HG03378 (cell line): ENCODE measurements at regions not wholly inside any gene's neighbourhood (a gene's known extent, or its start where the extent isn't known, plus 50 kb on each side); places are given as distances from the start of the nearest gene placed in this dataset.

Experiments
- ATAC-seq: cut with Tn5 transposase; IDR thresholded peaks from one replicate; pipeline ENCODE4 v1.9.1; 2021; ENCODE audit warnings: mild to moderate bottlenecking, moderate library complexity; ENCODE audit not compliant: unreplicated experiment

DNA sequence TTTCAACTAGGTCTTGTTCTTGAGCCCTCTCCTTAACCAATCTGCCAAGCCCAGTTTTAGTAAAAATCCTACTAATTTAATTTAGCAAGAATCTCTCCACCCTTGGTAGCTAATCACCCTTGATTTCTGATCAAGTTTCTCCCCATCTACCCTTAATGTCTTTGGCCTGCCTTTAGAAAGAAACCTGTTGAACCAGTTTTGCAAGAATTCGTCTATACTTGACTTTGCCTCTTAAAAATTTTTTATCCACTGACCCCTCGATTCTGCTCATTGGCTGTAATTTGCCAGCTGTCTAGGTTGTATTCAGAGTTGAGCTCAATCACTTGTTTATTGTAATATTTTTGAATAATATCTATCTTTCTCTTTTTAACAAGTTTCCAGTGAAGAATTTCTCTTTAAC, 1138.5 kb downstream of the CDH11 start:
- no peak for ATAC-seq

DNA sequence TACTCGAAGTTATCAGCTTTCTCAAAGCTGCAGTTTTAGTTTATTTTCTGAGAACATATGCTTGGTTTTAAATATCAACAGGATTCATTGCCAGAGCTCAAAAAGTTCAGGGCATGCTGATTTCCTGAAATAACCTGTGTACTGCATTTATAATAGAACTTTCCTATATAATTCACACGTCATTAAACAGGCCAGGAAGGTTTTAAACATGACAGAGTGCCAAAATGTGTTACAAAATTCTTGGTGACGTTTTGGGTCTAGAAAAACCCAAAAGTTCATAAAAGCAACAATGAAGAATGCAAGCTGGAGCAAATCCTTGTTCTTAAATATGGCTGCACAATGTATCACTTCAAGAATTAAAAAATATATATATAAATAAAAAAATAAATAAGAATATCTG, 1139.1 kb downstream of the CDH11 start:
- no peak for ATAC-seq

DNA sequence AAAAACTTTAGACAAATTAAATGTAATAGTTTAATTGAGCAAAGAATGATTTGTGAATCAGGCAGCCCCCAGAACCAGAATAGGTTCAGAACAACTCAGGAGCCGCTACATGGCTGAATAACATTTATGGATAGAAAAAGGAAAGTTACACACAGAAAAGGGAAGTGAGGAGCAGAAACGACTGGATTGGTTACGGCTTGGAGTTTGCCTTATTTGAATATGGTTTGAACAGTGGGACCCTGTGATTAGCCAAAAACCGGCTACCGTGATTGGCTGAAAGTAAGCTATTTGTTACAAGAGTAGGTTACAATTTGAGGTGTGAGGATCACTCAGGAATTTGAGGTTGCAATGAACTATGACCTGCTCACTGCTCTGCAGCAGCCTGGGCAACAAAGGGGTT, 1139.8 kb downstream of the CDH11 start:
- no peak for ATAC-seq

DNA sequence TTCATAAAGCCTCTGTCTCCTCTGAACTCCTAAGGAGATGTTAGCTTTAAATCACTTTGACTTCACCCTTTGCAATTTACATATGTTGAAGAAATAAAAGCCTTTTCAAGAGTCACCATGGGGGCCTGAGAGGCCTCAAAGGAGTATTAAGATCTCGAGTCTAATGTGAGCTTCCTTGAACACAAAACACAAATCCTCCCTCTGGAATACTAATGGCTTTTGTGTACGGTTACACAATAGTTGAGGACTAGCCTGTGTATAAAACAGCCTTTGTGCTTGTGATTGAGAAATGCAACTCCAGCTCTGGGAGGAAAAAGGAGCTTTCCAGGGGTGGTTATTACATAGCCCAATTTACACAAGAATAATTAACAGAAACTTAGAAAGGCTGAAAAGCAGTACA, 1140.2 kb downstream of the CDH11 start:
- no peak for ATAC-seq

DNA sequence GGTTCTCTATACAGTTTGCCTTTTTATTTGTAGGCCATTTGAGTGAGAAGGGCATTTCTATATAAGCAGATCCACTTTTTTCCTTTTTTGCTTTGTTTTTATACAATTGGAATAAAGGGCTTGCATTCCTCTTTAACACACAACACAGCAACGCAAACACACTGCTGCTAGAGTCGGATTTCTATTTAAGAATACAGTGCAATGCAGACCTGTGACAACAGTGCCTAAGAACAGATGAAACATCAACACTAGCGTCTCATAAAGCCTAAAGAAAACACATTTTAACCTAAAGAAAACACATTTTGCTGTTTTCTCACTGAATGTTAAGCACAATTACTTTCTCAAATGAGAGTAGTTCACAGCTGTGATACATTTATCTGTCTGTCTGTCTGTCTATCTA, 1141.1 kb downstream of the CDH11 start:
- no peak for ATAC-seq

DNA sequence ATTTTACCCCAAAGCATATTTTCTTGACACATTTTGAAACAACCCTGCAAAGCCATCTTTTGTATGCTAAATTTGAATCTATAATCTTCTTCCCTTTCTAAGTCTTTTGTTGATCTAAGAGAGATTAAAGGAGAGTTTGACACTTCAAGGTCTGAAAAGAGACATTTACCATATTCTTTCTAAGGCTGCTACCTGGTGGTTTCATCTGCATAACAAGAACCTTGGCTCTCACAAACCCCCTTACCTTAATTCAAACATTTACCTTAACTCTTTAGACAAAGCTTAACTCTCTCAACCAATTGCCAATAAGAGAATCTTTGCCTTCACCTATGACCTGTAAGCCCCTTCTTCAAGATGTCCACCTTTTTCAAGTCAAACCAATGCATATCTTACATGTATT, 1143.6 kb downstream of the CDH11 start:
- no peak for ATAC-seq

DNA sequence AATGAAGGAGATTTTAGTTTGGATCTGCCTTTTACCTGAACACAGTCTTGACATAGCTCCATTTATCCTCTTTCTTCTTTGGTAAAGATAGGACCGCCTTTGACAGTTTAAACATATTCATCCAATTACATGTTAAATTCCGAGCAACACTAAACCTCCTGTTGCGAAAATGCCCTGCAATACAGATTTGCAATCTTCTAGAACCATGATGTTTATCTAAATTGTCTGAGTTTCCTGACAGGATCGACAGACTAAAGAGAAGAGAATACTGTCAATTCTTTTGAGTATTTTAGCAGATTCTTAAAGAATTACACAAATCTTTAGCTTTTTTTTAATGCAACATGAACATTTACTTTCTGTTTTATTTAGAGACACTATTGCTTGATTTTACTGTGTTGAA, 1145.5 kb downstream of the CDH11 start:
- ATAC-seq: no peak

DNA sequence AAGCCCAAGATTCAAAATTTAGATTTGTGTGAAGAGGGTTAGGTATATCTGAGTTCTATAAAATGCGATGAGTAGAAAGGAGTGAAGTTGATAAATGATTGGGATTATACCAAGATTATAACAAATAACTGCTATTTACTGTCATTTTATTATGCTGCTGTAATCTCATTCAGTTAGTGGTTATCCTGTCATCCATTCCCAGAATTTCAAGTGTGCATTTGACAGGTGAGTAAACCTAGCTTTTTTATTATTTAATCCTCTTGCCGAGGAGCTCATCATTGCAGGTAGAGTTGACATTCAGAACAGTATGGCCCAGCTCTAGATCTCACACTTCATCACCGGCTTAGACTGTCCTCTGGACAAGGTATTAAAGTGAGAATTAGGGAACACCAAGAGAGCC, 1146.2 kb downstream of the CDH11 start:
- ATAC-seq: no peak

DNA sequence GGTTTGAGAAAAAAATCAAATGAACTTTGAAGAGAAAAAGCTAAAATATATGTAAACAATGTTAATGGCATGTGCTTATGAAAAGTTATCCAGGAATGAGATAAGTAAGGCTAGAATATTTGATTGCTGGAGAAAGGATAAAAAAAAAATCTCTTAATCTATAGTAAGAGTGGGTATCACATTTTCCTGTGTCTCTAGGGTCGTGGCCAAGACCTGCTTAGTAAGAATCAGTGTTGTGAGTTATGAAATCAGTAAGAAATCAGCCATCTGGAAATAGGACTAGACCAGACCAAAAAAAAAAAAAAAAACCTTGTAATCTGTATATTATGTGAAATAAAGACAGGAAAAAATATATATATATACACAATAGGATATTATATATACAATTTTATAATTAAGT, 1153.9 kb downstream of the CDH11 start:
- ATAC-seq: no peak

DNA sequence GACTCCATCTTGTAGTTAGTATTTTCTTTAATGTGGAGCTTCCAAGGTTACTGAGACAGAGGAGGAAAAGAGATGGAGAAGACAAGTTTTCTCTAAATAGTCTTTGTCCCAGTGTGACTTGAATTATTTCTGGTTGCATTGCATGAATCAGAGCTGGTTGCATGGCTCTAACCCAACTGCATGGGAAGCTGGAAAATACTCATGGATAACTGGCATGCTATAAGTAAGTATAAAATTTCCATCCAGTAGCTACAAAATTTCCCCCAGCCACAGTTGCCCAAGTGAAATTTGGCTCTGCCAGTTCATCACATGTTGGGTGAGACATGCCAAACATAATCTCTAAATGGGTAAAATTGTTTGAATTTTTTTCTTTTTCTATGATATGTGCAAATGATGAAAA, 1161.5 kb downstream of the CDH11 start:
- no peak for ATAC-seq

DNA sequence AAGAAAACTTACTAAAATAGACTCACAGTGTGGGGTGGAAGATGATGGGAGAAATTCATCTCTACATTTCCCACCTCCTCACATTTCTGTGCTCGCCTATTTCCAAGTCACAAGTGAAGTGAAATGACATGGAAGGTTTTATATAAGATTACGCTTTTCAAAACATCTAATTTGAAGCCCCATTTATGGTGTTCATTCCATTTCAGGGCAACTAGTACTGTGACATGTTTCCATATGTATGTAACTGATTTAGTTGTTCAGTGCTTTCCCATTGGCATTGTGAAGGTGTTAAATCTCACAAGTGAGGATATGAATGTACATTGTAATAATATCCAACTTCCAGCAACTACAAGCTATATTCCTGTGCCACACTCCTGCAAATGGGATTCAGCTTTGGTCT, 1174.8 kb downstream of the CDH11 start:
- no peak for ATAC-seq

DNA sequence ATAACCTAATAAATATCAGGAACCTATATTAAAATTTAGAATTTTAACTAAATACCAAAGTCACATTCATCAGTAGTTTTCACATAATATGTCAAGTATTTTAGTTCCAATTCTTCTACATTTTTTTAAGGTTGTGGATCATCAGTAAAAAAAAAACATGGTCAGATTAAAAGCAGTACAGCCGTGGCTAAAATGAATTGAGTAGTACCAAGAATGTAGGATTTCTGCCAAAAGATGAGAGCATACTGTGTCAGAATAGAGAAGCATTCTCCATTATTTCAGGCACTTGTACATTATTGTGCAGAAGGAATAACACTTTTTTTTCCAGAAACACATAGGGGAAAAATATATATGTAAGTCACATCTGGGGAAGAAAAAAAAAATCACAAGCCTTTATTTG, 1176.1 kb downstream of the CDH11 start:
- no peak for ATAC-seq

DNA sequence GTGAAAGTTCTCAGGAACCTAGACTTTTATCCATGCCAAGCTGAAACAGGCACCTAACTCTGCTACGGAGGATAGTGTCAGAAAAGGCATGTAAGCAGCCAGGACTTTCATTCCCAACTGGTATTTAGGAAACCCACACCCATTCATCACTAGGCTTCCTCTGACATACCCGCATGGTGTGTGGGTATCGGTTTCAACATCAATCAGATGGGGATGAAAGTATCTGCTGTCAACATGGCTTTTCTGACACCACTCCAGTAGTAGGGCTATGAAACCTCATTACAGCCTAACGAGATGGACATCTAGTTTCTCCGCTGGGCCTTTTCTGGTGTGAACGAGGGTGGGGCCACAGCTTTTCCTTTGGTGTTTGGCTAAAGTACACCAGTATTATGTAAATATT, 1178.3 kb downstream of the CDH11 start:
- no peak for ATAC-seq

DNA sequence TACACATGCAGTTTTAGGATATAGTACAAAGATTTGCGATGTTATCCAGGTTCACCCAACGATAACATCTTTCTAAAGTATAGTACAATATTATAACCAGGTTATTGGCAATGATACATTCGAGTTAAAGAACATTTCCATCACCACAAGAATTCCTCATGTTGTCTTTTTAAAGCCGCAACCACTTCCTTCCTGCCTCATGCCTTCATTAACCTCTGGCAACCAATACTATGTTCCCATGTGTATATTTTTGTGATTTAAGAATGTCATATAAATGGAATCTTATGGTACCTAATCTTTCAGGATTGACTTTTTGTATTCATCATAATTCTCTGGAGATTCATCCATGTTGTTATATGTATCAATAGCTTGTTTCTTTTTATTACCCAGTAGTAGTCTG, 1183.2 kb downstream of the CDH11 start:
- no peak for ATAC-seq

DNA sequence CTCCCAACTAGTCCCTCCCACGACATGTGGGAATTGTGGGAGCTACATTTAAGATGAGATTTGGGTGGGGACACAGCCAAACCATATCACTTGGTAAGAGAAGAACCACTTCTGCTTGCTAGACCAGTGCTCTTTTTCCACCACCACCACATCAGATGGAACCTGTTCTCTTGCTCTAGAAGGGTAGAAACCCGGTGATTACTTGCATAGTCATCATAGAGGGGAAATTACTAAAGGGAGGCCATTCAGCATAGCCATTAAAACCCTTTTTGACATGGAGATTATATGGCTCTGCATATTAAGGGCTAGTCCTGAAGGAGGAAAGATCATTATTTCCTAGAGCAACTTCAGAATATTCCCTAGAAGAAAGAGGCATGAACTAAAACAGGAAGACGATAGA, 1188.0 kb downstream of the CDH11 start:
- no peak for ATAC-seq

DNA sequence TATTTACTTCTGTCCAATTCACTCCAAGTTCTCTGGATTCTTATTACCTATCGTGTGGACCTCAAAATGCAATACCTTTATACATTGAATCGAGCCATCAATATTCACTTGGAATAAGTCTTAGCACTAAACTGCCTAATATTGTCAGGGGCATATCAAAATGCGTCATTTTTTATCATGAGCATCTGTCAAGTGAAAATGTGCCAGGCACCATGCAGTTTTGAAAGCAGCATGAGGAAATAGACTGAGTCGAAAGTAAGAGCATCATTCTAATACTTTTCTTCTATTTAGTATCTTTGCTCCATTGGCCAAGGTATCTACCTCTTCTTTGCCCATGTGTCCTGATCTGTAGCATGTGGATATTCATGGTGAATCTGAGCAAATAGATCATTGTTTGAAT, 1193.4 kb downstream of the CDH11 start:
- no peak for ATAC-seq

DNA sequence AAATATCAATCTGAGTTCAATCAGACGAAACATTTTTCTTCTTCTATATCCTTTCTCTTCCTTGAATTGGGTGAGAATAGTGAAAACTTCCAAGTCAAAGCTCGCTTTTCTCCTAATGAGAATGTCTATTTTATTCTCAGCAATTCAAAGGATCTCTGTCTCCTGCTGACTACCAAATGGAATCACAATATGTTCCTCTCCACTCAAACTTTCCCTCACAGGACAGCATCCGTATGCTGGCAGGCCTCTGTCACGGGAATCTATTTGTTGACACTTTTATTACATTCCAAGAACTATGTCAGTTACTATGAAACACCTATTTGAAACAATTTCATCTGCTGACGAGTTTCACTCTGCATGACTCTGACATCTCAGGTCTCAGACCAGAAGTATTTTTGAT, 1196.6 kb downstream of the CDH11 start:
- no peak for ATAC-seq

DNA sequence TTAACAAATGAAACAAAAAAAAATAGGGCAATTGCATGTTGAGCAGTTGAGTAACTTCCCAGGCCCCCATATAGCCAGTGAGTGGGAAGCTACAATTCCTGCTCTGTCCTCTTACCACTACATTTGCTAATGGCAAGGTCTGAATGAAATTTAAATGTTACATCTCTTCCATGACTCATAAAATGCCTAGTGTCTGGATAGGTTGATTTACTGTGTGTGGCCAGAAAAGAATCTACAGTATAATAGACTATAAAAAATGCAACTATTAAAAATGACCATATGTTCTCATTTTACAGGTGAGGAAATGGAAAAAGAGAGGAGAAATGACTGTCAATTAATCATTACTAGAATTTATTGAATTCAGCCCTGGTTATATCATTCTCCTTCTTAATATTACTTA, 1199.3 kb downstream of the CDH11 start:
- ATAC-seq: no peak

DNA sequence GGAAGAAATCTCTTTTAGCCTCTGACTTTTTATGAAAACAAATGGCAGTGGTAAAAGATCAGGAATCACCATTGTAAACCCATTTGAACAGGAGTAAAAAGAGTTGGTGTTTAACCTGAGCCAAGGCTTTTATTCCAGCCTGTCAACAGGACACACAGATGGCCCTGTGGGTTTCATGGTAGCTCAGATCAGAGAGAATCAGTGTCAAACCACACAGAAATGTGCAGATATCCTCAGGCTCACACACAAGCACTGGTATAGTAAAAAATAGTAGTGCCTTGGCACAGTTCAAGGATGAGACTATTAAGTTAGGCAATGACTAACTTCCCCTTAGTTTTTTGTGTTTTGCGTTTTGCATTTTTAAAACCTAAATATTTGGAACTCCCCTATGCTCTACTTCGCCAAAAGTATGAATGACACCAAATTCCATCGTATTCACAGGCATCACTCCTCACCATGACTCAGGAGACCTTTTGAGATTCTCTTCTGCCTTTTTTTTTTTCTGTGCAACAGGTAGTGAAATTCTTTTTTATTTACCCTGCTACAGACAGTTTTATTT, 1200.0 kb downstream of the CDH11 start:
- no peak for ATAC-seq

DNA sequence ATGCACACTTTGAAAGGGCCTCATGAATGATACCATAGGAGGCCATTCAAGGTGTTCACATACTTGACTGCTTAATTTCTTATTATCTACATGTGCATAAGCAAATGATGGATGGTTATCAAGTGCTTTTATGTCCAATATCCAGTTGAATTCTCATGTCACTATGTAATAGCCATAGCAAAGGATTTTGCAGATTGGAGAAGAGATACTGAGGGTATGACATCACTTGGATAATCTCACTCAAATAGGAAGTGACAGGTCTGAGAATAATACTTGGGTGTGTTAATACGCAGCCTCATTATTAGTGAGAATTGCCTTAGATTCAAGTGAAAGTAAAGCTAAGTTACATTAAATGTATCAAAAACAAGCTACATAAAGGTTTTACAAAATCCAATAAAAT, 1208.6 kb downstream of the CDH11 start:
- no peak for ATAC-seq

DNA sequence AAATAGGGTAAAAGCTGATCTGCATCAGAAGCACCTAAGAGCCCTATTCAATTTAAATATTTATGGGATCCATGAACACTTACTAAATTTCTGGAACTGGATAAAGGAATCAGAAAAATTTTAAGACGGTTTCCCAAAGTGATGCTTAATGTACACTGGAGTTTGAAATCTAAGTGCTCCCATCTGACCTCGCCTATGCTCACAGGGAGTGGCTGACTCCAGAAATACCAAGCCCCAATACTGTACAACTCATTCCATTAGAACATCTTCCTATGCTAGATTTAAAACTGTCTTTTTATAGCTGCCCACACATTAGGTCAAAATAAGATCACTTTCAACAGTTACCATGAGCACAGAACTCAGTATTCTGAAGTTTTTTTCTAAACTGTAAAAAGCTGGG, 1214.6 kb downstream of the CDH11 start:
- no peak for ATAC-seq

DNA sequence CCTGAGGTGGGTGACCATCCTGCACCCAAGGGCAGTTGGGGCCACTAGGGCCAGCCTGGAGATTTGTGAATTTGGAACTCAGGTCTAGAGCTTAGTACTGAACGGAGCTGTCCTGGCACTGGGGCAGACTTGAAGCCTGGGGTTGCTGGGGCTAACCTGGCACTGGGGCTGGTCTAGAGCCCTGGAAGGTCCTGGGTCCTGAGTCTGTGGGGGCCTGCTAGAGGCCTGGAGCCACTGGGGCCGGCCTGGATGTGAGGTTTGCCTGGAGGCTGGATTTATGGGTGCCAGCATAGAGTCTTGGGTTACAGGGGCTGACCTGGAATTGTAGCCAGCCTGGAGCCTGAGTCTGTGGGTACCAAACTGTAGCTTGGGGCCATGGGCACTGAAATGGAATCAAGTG, 1216.9 kb downstream of the CDH11 start:
- ATAC-seq: no peak

DNA sequence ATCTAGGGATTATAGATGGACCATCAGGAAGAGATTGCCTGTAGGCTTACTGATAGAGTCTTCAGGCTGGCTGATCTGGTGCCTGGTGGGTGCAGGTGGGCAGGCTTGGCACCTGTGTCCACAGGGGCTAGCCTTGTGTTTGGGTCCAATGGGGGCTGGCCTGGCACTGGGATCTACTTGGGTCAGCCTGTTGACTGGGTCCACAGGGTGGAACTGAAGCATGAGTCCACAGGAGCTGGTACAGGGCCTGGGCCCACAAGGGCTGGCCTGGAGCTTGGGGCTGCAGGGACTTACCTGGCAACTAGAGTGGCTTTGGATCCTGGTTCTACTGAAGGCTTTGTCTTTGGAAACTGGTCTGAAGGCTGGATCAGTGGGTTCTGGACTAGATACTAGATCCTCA, 1217.7 kb downstream of the CDH11 start:
- ATAC-seq: no peak
